ENCODE measurements at regions not wholly inside any gene's neighbourhood (a gene's known extent, or its start where the extent isn't known, plus 50 kb on each side); places are given as distances from the start of the nearest gene placed in this dataset.

DNA sequence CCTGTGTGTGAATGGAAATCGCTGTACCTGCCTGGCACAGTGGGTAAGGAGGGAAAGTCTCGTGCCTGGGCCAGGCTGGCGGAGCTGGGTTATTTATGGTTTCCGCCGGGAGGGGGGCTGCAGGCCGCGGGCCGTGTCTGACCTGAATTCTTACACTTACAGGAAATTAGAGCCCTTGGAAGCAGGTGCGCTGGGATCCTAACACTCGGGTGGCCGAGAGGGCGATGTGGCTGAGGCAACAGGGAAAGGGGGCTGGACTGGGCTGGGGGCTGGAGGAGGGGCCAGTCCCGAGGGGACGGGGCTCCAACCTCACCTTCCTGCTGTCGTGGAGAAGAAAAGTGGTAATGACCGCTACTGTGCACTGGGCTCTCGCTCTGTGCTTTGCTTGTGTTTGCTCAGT is 109.4 kb upstream of the WNT4 start:
- CTCF ChIA-PET, result no interaction called here
- Mint-ChIP-seq H3K4me1 (ENCODE audit: low read depth, unreplicated experiment) (peaks cover 14% of the 10 kb centered on the region), H3K9me3 (ENCODE audit: low read depth, unreplicated experiment) (no peaks in the 10 kb centered on the region), H3K4me3 (ENCODE audit: low read depth, unreplicated experiment) (no peak overlapping the region), H3K27me3 (ENCODE audit: unreplicated experiment) (peaks cover 59% of the 10 kb centered on the region), H3K27ac (ENCODE audit: unreplicated experiment) (no peak overlapping the region), H3K36me3 (ENCODE audit: insufficient read depth, unreplicated experiment) (peaks cover 4% of the 10 kb centered on the region)
- intact Hi-C loops (cut with micrococcal nuclease; ENCODE audit: unreplicated experiment), result no loop called here
- no peak for DNase-seq
- BruUV-seq (replicated peaks), result no TSS peak
- TF ChIP-seq, protein P1, sequence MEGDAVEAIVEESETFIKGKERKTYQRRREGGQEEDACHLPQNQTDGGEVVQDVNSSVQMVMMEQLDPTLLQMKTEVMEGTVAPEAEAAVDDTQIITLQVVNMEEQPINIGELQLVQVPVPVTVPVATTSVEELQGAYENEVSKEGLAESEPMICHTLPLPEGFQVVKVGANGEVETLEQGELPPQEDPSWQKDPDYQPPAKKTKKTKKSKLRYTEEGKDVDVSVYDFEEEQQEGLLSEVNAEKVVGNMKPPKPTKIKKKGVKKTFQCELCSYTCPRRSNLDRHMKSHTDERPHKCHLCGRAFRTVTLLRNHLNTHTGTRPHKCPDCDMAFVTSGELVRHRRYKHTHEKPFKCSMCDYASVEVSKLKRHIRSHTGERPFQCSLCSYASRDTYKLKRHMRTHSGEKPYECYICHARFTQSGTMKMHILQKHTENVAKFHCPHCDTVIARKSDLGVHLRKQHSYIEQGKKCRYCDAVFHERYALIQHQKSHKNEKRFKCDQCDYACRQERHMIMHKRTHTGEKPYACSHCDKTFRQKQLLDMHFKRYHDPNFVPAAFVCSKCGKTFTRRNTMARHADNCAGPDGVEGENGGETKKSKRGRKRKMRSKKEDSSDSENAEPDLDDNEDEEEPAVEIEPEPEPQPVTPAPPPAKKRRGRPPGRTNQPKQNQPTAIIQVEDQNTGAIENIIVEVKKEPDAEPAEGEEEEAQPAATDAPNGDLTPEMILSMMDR (IDR thresholded peaks at IDR 0.05; ENCODE audit: unreplicated experiment), result no peak

DNA sequence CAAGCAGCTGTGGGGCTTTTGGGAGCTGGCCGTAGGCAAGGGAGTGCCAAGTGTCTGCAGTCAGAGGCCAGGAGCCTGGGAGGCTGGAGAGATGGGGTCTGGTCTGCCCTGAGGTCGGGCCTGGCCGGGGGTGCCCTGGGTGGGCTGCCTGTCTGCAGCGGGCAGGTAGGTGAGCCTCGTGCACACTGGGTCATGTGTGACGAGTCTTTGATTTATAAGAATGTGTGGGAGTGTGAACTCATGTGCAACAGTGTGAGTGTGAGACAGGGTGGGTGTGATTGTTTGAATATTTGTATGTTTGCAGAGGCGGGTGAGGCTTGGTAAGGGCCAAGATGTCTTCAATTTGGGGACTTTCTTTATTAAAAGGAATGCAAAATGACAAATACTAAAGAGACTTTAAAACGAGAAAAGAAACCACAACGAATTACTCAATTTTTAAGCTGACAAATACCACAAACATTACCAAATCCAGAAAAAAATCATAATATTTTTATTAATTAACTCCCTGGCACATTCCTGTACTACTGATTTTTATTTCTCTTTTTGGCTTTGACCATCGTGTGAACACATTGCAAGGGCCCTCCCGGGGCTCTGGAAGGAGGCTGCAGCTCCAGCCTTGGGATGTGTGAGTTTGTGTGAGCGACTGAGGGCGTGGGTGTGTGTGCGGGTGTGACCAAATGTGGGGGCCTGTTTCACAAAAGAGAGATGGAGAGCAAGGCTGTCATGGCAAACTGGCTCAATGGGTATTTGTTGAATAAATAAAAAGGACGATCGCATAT is 110.3 kb upstream of the WNT4 start:
- H3K27me3 Mint-ChIP-seq (ENCODE audit: unreplicated experiment), result peaks cover 54% of the 10 kb centered on the region
- no peaks in the 10 kb centered on the region for H3K9me3 Mint-ChIP-seq (ENCODE audit: low read depth, unreplicated experiment)
- H3K4me3 Mint-ChIP-seq (ENCODE audit: low read depth, unreplicated experiment), result no peak overlapping the region
- H3K27ac Mint-ChIP-seq (ENCODE audit: unreplicated experiment), result no peak overlapping the region
- H3K36me3 Mint-ChIP-seq (ENCODE audit: insufficient read depth, unreplicated experiment), result peaks cover 4% of the 10 kb centered on the region
- intact Hi-C loops (cut with micrococcal nuclease; ENCODE audit: unreplicated experiment), result no loop called here
- H3K4me1 Mint-ChIP-seq (ENCODE audit: low read depth, unreplicated experiment), result peaks cover 14% of the 10 kb centered on the region
- no peak for DNase-seq
- TF ChIP-seq, protein P1 (IDR thresholded peaks at IDR 0.05; ENCODE audit: unreplicated experiment), result no peak
- BruUV-seq (replicated peaks), result no TSS peak
- CTCF ChIA-PET, result no interaction called here

DNA sequence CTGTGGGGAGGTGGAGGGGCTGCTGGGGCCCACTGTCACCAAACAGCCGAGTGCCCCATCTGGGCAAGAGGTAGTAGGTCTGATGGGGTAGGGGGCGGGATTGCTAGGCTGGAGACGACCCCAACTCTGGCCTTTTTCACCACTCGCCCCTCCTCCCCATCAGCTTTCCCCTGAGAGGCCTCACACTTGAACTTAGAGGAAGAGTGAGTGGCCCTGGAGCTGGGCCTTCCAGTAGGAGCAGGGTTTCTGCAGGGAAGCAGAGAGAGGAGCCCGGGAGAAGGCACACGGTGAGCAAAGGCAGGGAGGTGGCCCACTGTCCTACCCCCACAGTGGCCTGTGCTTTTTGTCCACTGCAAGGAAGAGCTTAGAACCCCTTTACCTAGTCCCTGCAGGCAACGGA is 111.9 kb upstream of the WNT4 start:
- Mint-ChIP-seq H3K36me3 (ENCODE audit: insufficient read depth, unreplicated experiment) (peaks cover 4% of the 10 kb centered on the region), H3K27me3 (ENCODE audit: unreplicated experiment) (peaks cover 42% of the 10 kb centered on the region), H3K27ac (ENCODE audit: unreplicated experiment) (no peak overlapping the region), H3K9me3 (ENCODE audit: low read depth, unreplicated experiment) (no peaks in the 10 kb centered on the region), H3K4me1 (ENCODE audit: low read depth, unreplicated experiment) (peaks cover 14% of the 10 kb centered on the region), H3K4me3 (ENCODE audit: low read depth, unreplicated experiment) (no peak overlapping the region)
- TF ChIP-seq, protein P1 (IDR thresholded peaks at IDR 0.05; ENCODE audit: unreplicated experiment), result no peak
- DNase-seq, result no peak
- BruUV-seq (replicated peaks), result no TSS peak
- CTCF ChIA-PET, result interaction anchor here (0.6 kb wide), 1 partner anchor 205 kb away, joined by 3 read pairs; no protein-coding TSS in a partner anchor
- intact Hi-C loops (cut with micrococcal nuclease; ENCODE audit: unreplicated experiment), result no loop called here

DNA sequence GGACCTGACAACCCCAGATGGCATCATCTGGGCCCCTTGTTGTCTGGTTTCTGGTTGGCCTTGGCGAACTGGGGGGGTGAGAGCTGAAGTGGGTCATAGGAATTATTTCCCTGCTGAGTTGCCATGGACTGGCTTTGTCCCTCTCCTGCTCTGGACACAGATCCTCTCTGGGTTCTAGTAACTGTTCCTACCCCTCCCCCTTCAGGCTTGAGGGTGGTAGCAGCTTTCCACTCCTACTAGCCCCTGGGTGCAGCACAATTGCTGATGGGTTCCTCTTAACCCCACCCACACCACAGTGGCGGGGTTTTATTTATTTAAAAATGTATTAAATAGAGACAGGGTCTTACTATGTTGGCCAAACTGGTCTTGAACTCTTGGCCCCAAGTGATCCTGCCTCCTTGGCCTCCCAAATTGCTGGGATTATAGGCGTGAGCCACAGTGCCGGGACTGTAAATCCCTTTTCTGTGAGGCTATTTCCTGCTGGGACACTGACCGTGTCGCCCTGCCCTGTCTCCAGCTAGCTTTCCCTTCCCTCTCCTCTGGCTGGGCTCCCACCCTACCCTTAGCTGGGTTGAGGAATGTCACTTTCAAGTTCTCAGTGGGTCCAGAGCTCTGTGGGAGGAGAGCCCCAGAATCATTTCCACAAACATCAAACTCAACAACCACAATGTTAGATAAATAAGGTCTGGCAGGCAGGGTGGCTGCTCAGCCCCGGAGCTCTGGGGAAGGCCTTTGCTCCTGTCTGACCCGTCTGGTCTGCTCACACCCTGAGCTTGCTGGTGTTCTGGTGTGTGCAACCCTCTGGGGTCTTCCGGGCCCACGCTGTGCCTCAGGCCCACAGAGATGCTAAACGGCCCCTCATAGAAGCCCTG is 112.7 kb upstream of the WNT4 start:
- peaks cover 4% of the 10 kb centered on the region for H3K36me3 Mint-ChIP-seq (ENCODE audit: insufficient read depth, unreplicated experiment)
- TF ChIP-seq, protein P1 (IDR thresholded peaks at IDR 0.05; ENCODE audit: unreplicated experiment), result no peak
- peaks cover 14% of the 10 kb centered on the region for H3K4me1 Mint-ChIP-seq (ENCODE audit: low read depth, unreplicated experiment)
- CTCF ChIA-PET, result no interaction called here
- intact Hi-C loops (cut with micrococcal nuclease; ENCODE audit: unreplicated experiment), result no loop called here
- BruUV-seq (replicated peaks), result no TSS peak
- peaks cover 42% of the 10 kb centered on the region for H3K27me3 Mint-ChIP-seq (ENCODE audit: unreplicated experiment)
- no peaks in the 10 kb centered on the region for H3K9me3 Mint-ChIP-seq (ENCODE audit: low read depth, unreplicated experiment)
- H3K27ac Mint-ChIP-seq (ENCODE audit: unreplicated experiment), result no peak overlapping the region
- DNase-seq, result no peak
- H3K4me3 Mint-ChIP-seq (ENCODE audit: low read depth, unreplicated experiment), result no peak overlapping the region
